HG03060 (cell line): ENCODE measurements at regions not wholly inside any gene's neighbourhood (a gene's known extent, or its start where the extent isn't known, plus 50 kb on each side); places are given as distances from the start of the nearest gene placed in this dataset.

Source experiments
- ATAC-seq: cut with Tn5 transposase; IDR thresholded peaks from one replicate; pipeline ENCODE4 v1.9.1; 2021; ENCODE audit warnings: low read depth, moderate number of reproducible peaks; ENCODE audit not compliant: unreplicated experiment

DNA sequence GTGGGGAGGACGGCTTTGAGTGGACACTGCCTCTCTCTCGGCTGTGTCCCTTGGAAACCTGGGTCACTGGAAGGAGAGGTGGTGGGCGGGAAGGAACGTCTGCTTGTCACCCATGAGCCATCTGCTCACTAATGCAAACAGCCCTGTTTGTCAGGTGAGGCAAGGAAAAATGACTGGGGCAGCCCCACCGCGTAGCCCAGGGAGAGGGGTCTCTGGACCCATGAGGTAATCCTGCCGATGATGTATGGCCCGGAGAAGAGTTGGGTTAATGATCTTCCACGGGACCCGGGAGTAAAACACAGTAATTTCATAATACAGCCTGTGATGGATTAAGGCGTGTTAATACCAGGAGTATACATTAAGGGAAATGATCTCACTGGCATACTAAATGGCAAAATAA, 197.0 kb downstream of the CYLD start:
- ATAC-seq: no peak

- ATAC-seq: no peak
Observed at GRCh38 chr16:50933262-50933661, 191.4 kb downstream of the CYLD start.

GRCh38 chr16:50932348-50932935, 190.6 kb downstream of the CYLD start:
- ATAC-seq: no peak

DNA sequence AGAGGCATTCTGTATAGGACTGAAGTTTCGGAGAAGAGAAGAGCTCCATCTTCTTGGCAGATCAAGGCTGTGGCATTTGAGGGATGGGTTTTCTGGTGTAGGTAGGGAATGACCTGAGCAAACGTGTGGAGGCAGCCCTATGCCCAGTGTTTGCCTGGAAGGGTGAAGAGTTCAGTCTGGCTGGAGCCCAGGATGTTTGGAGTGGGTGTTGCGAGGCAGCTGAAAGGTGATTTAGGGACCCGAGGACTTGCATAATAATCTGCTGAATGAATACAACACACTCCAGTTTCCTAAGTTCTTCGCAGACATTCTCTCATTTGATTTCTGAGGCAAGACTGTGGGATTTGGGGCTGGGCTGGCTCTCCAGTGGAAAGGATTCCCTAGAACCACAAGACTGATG, 186.2 kb downstream of the CYLD start:
- no peak for ATAC-seq

DNA sequence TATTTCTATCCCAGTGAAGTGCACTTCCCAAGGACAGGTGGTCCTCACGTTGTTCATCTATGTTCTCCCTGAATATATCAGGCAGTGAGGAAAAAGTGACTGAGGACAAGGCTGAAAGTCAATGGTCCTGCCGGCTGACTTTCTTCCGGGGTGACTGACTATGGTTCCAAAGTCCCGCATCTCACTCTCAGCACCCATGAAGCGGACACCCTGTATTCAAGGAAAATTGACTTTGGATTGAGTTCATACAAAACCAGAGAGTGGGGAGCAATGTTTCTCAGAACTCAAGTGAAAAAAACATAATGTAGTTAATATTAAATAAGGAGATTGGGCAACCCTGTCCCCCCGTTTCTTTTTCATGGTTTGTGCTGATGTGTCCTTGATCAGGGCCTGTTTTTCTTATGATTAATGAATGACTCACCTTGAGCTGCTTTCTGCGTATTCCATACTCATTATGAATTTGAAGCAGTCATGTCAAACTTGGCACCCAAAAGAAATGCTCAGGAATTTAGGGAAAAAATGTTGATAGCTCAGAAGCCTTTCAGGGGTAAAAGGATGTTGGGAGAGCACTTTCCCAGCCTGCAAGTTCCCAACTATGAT, 184.0 kb downstream of the CYLD start:
- no peak for ATAC-seq

DNA sequence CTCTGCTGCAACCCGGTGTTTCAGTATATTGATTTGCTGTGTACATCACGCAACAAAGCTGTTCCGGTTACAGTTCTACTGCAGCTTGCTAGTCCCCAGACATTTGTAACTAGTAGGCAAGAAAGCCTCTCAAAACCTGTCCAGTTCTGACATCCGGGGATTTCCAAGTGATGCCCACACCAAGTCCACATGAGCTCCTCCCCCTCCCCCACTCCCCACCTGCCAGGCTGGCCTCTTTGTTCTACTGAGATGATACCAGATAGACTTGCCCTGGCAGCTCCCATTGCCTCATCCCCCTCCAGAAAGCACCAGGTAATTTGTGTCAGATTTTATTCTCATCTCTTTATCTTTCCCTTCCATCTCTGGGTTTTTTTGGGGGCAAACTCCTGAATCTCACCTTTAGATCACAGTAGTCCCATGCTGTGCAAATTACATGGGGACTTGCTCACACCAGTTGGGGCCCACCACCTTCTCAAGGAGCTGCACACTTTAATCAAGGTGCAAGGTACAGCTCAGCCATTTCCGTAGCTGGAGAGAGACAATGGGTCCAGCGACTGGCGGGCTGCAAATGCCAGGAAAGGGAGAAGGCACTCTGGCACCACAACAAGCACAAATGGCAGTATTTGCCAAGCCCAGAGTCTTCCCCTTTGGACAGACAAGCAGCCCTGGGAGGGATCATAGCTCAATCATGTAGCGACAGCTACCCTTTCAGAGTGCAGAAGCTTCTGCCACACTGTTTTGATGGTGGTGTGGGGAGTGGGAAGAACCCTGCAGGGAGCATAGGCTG, 183.1 kb downstream of the CYLD start:
- ATAC-seq: no peak

GRCh38 chr16:50917950-50918703, 176.2 kb downstream of the CYLD start:
- ATAC-seq: no peak

GRCh38 chr16:50916040-50916439, 174.2 kb downstream of the CYLD start:
- no peak for ATAC-seq

GRCh38 chr16:50915120-50915519, 173.2 kb downstream of the CYLD start:
- no peak for ATAC-seq

GRCh38 chr16:50910736-50911100, 168.8 kb downstream of the CYLD start:
- ATAC-seq: no peak

DNA sequence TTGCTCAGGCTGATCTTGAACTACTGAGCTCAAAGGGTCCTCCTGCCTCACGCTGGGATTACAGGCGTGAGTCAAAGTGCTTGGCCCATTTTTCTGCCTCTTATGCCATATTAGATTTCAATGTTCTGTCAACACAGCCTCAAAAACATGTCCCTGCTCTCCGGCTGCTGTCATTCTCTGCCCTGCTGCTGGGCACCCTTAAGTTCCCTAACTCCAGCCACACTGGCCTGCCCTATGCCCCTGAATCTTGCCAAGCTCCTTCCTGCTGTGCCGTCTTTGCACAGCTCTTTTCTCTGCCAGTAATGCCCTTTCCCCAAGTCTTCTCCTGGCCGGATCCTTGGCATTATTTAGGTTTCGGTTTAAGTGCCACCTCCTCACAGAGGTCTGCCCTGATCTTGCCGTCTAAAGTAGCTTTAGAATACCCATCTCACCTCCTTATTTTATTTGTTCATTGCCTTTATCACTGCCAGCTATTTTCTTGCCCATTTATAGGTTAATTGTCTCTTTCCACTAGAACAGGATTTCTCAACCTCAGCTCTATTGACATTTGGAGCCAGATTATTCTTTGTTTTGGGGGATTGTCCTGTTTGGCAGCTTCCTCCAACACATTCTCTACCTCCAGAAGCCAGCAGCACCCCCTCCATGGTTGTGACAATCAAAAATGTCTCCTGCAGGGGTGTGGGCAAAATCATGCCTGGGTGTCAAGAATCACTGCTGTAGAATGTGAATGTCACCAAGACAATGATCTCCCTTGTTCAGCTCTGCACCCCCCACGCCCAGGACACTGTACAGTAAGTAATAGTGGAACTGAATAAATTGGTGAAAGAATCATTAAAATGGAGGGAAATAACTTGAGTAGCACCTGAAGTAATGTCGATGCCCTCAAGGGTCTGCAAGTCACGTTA, 168.2 kb downstream of the CYLD start:
- no peak for ATAC-seq

- ATAC-seq: no peak
Observed at GRCh38 chr16:50908468-50908867, 166.6 kb downstream of the CYLD start.

GRCh38 chr16:50906454-50906853, 164.6 kb downstream of the CYLD start:
- no peak for ATAC-seq

- no peak for ATAC-seq
Observed at GRCh38 chr16:50902457-50902856, 160.6 kb downstream of the CYLD start.

GRCh38 chr16:50901062-50901461, 159.2 kb downstream of the CYLD start:
- no peak for ATAC-seq

DNA sequence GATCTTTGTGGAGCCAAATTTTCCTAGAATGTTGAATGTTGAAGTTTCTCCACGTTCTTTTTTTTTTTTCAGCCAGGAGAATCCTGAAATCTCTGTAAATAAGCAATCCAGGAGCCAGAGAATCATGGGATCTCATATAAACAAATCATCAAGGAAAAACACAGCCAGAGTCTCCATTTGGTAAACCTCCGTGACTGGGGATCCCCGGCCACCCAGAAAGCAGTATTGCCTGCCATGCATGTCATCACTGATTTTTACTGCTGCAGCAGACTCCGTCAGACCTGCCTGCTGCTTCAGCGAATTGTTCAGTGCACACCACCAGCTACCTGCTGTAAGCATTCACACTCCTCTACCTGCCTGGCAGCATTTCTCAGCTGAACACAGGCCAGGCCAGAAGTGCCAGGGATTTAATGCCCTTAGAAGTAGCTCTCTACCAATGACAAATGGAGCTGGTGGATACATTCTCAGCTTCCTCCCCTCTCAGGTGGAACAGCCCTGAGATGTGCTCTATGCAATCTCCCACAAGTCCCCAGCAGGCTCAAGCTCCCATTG, 158.6 kb downstream of the CYLD start:
- no peak for ATAC-seq

- ATAC-seq: no peak
Observed at GRCh38 chr16:50899951-50900350, 158.1 kb downstream of the CYLD start.

DNA sequence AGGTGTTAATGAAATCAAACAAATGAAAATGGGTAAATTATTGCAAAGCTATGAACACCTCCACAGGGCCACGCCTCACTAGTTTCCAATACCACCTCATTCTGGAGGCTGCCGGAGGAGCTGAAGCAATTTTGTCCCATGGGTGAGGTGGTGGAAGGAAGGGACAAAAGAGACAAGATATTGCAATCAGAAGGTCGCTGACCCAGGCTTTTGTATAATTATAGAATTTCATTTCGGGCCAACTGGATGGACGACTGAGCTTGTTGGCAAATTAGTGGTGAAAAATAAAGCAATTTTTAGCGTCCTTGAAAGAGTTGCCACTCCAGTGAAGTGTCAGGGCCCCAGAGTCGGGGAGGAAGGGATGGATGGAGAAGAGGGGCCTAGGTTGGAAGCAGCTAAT, 147.9 kb downstream of the CYLD start:
- ATAC-seq: no peak

- no peak for ATAC-seq
Observed at GRCh38 chr16:50889276-50889675, 147.4 kb downstream of the CYLD start.
